Trophoblast cell (in vitro differentiated cells and primary cell): ENCODE measurements at regions not wholly inside any gene's neighbourhood (a gene's known extent, or its start where the extent isn't known, plus 50 kb on each side); places are given as distances from the start of the nearest gene placed in this dataset.
"Not testable (repeated sequence)": the region's sequence is repeated elsewhere in the genome, so short reads cannot be mapped to it uniquely, and the experiment has no call there.

Experiments used
- DNase-seq, 2 donors: peaks; one replicate each; pipeline ENCODE4 v3.0.0-alpha.2; 2016
- H2AFZ ChIP-seq: 2 replicates; pipeline ENCODE4 v1.6.1; 2013; ENCODE audit warnings: low read length, moderate library complexity, mild to moderate bottlenecking; ENCODE audit not compliant: insufficient read depth, poor library complexity
- H2AK5ac ChIP-seq: 2 replicates; pipeline ENCODE4 v1.6.1; 2013; ENCODE audit warnings: mild to moderate bottlenecking, low read length
- H2BK120ac ChIP-seq: 2 replicates; pipeline ENCODE4 v1.6.1; 2013; ENCODE audit warnings: low read length, mild to moderate bottlenecking, moderate library complexity; ENCODE audit not compliant: insufficient read depth, poor library complexity
- H2BK12ac ChIP-seq: 2 replicates; pipeline ENCODE4 v1.6.1; 2013; ENCODE audit warnings: mild to moderate bottlenecking, low read length, moderate library complexity
- H2BK5ac ChIP-seq: 2 replicates; pipeline ENCODE4 v1.6.1; 2013; ENCODE audit warnings: low read length, low read depth, moderate library complexity, mild to moderate bottlenecking; ENCODE audit not compliant: poor library complexity
- H3K14ac ChIP-seq: 2 replicates; pipeline ENCODE4 v1.6.1; 2013; ENCODE audit warnings: mild to moderate bottlenecking, low read length
- H3K18ac ChIP-seq: 2 replicates; pipeline ENCODE4 v1.6.1; 2013; ENCODE audit warnings: mild to moderate bottlenecking, low read length
- H3K23ac ChIP-seq: 2 replicates; pipeline ENCODE4 v1.6.1; 2013; ENCODE audit warnings: low read length
- H3K27ac ChIP-seq: 2 replicates; pipeline ENCODE4 v1.5.1; 2013; ENCODE audit warnings: low read depth, mild to moderate bottlenecking, inconsistent platforms, low read length, moderate library complexity
- H3K27me3 ChIP-seq: 2 replicates; pipeline ENCODE4 v1.6.1; 2013; ENCODE audit warnings: inconsistent platforms, mild to moderate bottlenecking, low read length, moderate library complexity; ENCODE audit not compliant: insufficient read depth
- H3K36me3 ChIP-seq, 2 experiments: 1 replicate in 1 of 2; 2 replicates in 1 of 2; pipeline ENCODE4 v1.6.1; 2013; ENCODE audit warnings: low read length in 2 of 2, mild to moderate bottlenecking in 2 of 2, moderate library complexity in 1 of 2; ENCODE audit not compliant: insufficient read depth in 2 of 2, control insufficient read depth in 1 of 2
- H3K4ac ChIP-seq: 2 replicates; pipeline ENCODE4 v1.6.1; 2013; ENCODE audit warnings: low read depth, mild to moderate bottlenecking, low read length, moderate library complexity
- H3K4me1 ChIP-seq, 2 experiments: 1 replicate in 1 of 2; 2 replicates in 1 of 2; pipeline ENCODE4 v1.6.1; 2013; ENCODE audit warnings: low read length in 2 of 2, mild to moderate bottlenecking in 2 of 2, moderate library complexity in 1 of 2; ENCODE audit not compliant: insufficient read depth in 2 of 2, control insufficient read depth in 1 of 2
- H3K4me2 ChIP-seq: 2 replicates; pipeline ENCODE4 v1.6.1; 2013; ENCODE audit warnings: inconsistent platforms, mild to moderate bottlenecking, low read length, moderate library complexity
- H3K4me3 ChIP-seq: 2 replicates; pipeline ENCODE4 v1.5.1; 2013; ENCODE audit warnings: mild to moderate bottlenecking, low read depth, low read length, inconsistent platforms
- H3K79me1 ChIP-seq: one replicate; pipeline ENCODE4 v1.6.1; 2013; ENCODE audit warnings: low read length
- H3K79me2 ChIP-seq: 2 replicates; pipeline ENCODE4 v1.6.1; 2013; ENCODE audit warnings: low read length, mild to moderate bottlenecking; ENCODE audit not compliant: control insufficient read depth, insufficient read depth, poor library complexity
- H3K9ac ChIP-seq: 2 replicates; pipeline ENCODE4 v1.6.1; 2013; ENCODE audit warnings: mild to moderate bottlenecking, low read length
- H3K9me3 ChIP-seq: 2 replicates; pipeline ENCODE4 v1.6.1; 2013; ENCODE audit warnings: low read depth, mild to moderate bottlenecking, control low read depth, inconsistent platforms, low read length; ENCODE audit not compliant: insufficient read depth
- H4K12ac ChIP-seq: 2 replicates; pipeline ENCODE4 v1.6.1; 2013; ENCODE audit warnings: low read depth, mild to moderate bottlenecking, low read length, moderate library complexity
- H4K8ac ChIP-seq: 2 replicates; pipeline ENCODE4 v1.6.1; 2013; ENCODE audit warnings: low read depth, mild to moderate bottlenecking, low read length, moderate library complexity
- H4K91ac ChIP-seq: one replicate; pipeline ENCODE4 v1.6.1; 2013; ENCODE audit warnings: low read depth, mild to moderate bottlenecking, low read length, moderate library complexity
- WGBS: extraction: QIAGEN DNeasy Blood & Tissue Kit; methylation state at CpG from one replicate; pipeline ENCODE4 v1.1.7; 2013; ENCODE audit warnings: missing lambda C conversion rate; ENCODE audit not compliant: insufficient read length, insufficient coverage; ENCODE audit errors: extremely low coverage; 5-methylcytosine and 5-hydroxymethylcytosine counted together

GRCh38 chr7:91383053-91383904, 119.0 kb downstream of the FZD1 start:
- no peak overlapping the region for H2BK120ac ChIP-seq
- no peak overlapping the region for H2BK5ac ChIP-seq
- no peak overlapping the region for H4K12ac ChIP-seq
- H2BK12ac ChIP-seq: no peak overlapping the region
- H3K79me2 ChIP-seq: no peaks in the 10 kb centered on the region
- H3K4me2 ChIP-seq: no peak overlapping the region
- no peak overlapping the region for H2AFZ ChIP-seq
- H3K9me3 ChIP-seq: no peaks in the 10 kb centered on the region
- no CpG with 5 or more reads among the region's 7 CpGs for WGBS
- H3K4ac ChIP-seq: no peak overlapping the region
- no peak overlapping the region for H2AK5ac ChIP-seq
- no peak overlapping the region for H3K23ac ChIP-seq
- H3K9ac ChIP-seq: no peak overlapping the region
- H3K79me1 ChIP-seq: no peaks in the 10 kb centered on the region
- H4K91ac ChIP-seq: no peak overlapping the region
- DNase-seq: no peak
- no peaks in the 10 kb centered on the region for H3K27me3 ChIP-seq
- H4K8ac ChIP-seq: no peak overlapping the region
- no peaks in the 10 kb centered on the region for H3K4me1 ChIP-seq
- no peak overlapping the region for H3K14ac ChIP-seq
- H3K27ac ChIP-seq: no peak overlapping the region
- H3K18ac ChIP-seq: no peak overlapping the region
- H3K36me3 ChIP-seq: no peaks in the 10 kb centered on the region
- no peak overlapping the region for H3K4me3 ChIP-seq

GRCh38 chr7:91383905-91384274, 119.7 kb downstream of the FZD1 start:
- no peaks in the 10 kb centered on the region for H3K4me1 ChIP-seq
- H3K27ac ChIP-seq: no peak overlapping the region
- H2BK5ac ChIP-seq: no peak overlapping the region
- no peaks in the 10 kb centered on the region for H3K79me2 ChIP-seq
- no peak overlapping the region for H3K18ac ChIP-seq
- H3K14ac ChIP-seq: no peak overlapping the region
- no peak overlapping the region for H3K4ac ChIP-seq
- H3K36me3 ChIP-seq: no peaks in the 10 kb centered on the region
- no peaks in the 10 kb centered on the region for H3K79me1 ChIP-seq
- no peak for DNase-seq
- H3K4me3 ChIP-seq: no peak overlapping the region
- H3K9me3 ChIP-seq: no peaks in the 10 kb centered on the region
- H3K4me2 ChIP-seq: no peak overlapping the region
- H2BK120ac ChIP-seq: no peak overlapping the region
- H2BK12ac ChIP-seq: no peak overlapping the region
- no peak overlapping the region for H3K9ac ChIP-seq
- no peak overlapping the region for H2AK5ac ChIP-seq
- H4K91ac ChIP-seq: no peak overlapping the region
- no peak overlapping the region for H4K8ac ChIP-seq
- no peak overlapping the region for H3K23ac ChIP-seq
- no peaks in the 10 kb centered on the region for H3K27me3 ChIP-seq
- no peak overlapping the region for H4K12ac ChIP-seq
- H2AFZ ChIP-seq: no peak overlapping the region

GRCh38 chr7:91394757-91395156, 130.5 kb downstream of the FZD1 start:
- not testable (repeated sequence) for H3K4me2 ChIP-seq, H2AK5ac ChIP-seq, H2BK5ac ChIP-seq, H3K14ac ChIP-seq, H3K23ac ChIP-seq, H4K91ac ChIP-seq, H4K12ac ChIP-seq, H3K36me3 ChIP-seq, H3K27ac ChIP-seq, H3K4ac ChIP-seq, H3K79me2 ChIP-seq, H3K4me1 ChIP-seq, H2AFZ ChIP-seq, H3K9ac ChIP-seq, DNase-seq, H3K18ac ChIP-seq, H2BK12ac ChIP-seq, H3K27me3 ChIP-seq, H3K4me3 ChIP-seq, H3K9me3 ChIP-seq, H3K79me1 ChIP-seq, H2BK120ac ChIP-seq
- H4K8ac ChIP-seq: peak overlapping the region; percentile 19
- WGBS: no CpG with 5 or more reads among the region's 7 CpGs

GRCh38 chr7:91395313-91395712, 131.1 kb downstream of the FZD1 start:
- no CpG with 5 or more reads among the region's 10 CpGs for WGBS
- not testable (repeated sequence) for H2AK5ac ChIP-seq, H2AFZ ChIP-seq, H3K4me3 ChIP-seq, DNase-seq, H3K4ac ChIP-seq, H3K79me1 ChIP-seq, H3K9ac ChIP-seq, H3K79me2 ChIP-seq, H3K36me3 ChIP-seq, H4K12ac ChIP-seq, H2BK5ac ChIP-seq, H3K27ac ChIP-seq, H3K9me3 ChIP-seq, H3K4me1 ChIP-seq, H2BK120ac ChIP-seq, H3K18ac ChIP-seq, H3K14ac ChIP-seq, H3K27me3 ChIP-seq, H3K23ac ChIP-seq
- peak overlapping the region; percentile 37 for H4K91ac ChIP-seq
- peak overlapping the region; percentile 40 for H2BK12ac ChIP-seq
- peak overlapping the region; percentile 19 for H4K8ac ChIP-seq
- peak overlapping the region; percentile 19 for H3K4me2 ChIP-seq
